ENCODE measurements at regions not wholly inside any gene's neighbourhood (a gene's known extent, or its start where the extent isn't known, plus 50 kb on each side); places are given as distances from the start of the nearest gene placed in this dataset.

GRCh38 chr10:29748109-29748650 lies 113.4 kb upstream of the SVIL start:
- Histone ChIP-seq H2BK12ac (ENCODE audit: insufficient read length, low read depth, low read length) (no peak overlapping the region), H3K18ac (ENCODE audit: insufficient read length, low read depth, low read length) (no peak overlapping the region), H3K4ac (ENCODE audit: low read depth, low read length) (no peak overlapping the region), H3K23ac (ENCODE audit: insufficient read length, low read depth, low read length) (no peak overlapping the region), H3K4me1 (ENCODE audit: insufficient read depth, low read length) (no peaks in the 10 kb centered on the region), H4K8ac (replicated peaks; ENCODE audit: insufficient read length, low read depth, low read length) (no peak overlapping the region), H3K27ac (ENCODE audit: insufficient read length, low read depth, low read length) (no peak overlapping the region), H2BK5ac (ENCODE audit: insufficient read length, low read length) (no peak overlapping the region), H3K27me3 (ENCODE audit: insufficient read depth, low read length) (no peaks in the 10 kb centered on the region; the same call in 1 of the 2 replicates), H4K20me1 (ENCODE audit: control insufficient read depth, insufficient read depth, insufficient read length) (no peaks in the 10 kb centered on the region), H3K79me2 (ENCODE audit: insufficient read depth, low read length) (no peaks in the 10 kb centered on the region), H3T11ph (ENCODE audit: low read length) (no peak overlapping the region), H3K4me2 (ENCODE audit: insufficient read depth, insufficient read length, low read length) (no peak overlapping the region), H3K14ac (ENCODE audit: insufficient read depth, low read length) (no peak overlapping the region), H2BK20ac (ENCODE audit: low read depth, low read length, poor library complexity, severe bottlenecking) (no peak overlapping the region), H2BK120ac (ENCODE audit: low read depth, low read length, poor library complexity, severe bottlenecking) (no peak overlapping the region), H3K79me1 (ENCODE audit: insufficient read depth, low read depth, low read length, poor library complexity, severe bottlenecking) (no peaks in the 10 kb centered on the region), H2AK5ac (ENCODE audit: insufficient read length, low read length) (no peak overlapping the region), H3K9ac (ENCODE audit: extremely low read depth, insufficient read length, low read length) (no peak overlapping the region), H4K5ac (ENCODE audit: insufficient read length, low read depth, low read length) (no peak overlapping the region), H2BK15ac (ENCODE audit: low read depth, low read length) (no peak overlapping the region), H2AFZ (ENCODE audit: low read length) (no peak overlapping the region), H3K9me3 (ENCODE audit: control insufficient read depth, low read depth, low read length) (no peaks in the 10 kb centered on the region), H3K23me2 (ENCODE audit: insufficient read length, low read depth, low read length, poor library complexity, severe bottlenecking) (no peaks in the 10 kb centered on the region), H4K91ac (ENCODE audit: insufficient read length, low read depth, low read length) (no peak overlapping the region), H3K56ac (ENCODE audit: insufficient read length, low read depth, low read length) (no peak overlapping the region)
- no peaks in the 10 kb centered on the region for H3K4me1 Mint-ChIP-seq
- no peaks in the 10 kb centered on the region for H3K36me3 Mint-ChIP-seq (ENCODE audit: insufficient read depth in 1 of 3, low read depth in 3 of 3)
- no peak for DNase-seq
- peaks cover 5% of the 10 kb centered on the region for H3K27me3 Mint-ChIP-seq (ENCODE audit: low read depth)
- H3K27ac Mint-ChIP-seq = no peak overlapping the region
- TF ChIP-seq, protein P1, sequence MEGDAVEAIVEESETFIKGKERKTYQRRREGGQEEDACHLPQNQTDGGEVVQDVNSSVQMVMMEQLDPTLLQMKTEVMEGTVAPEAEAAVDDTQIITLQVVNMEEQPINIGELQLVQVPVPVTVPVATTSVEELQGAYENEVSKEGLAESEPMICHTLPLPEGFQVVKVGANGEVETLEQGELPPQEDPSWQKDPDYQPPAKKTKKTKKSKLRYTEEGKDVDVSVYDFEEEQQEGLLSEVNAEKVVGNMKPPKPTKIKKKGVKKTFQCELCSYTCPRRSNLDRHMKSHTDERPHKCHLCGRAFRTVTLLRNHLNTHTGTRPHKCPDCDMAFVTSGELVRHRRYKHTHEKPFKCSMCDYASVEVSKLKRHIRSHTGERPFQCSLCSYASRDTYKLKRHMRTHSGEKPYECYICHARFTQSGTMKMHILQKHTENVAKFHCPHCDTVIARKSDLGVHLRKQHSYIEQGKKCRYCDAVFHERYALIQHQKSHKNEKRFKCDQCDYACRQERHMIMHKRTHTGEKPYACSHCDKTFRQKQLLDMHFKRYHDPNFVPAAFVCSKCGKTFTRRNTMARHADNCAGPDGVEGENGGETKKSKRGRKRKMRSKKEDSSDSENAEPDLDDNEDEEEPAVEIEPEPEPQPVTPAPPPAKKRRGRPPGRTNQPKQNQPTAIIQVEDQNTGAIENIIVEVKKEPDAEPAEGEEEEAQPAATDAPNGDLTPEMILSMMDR (conservative IDR thresholded peaks at IDR 0.05) = no peak
- H3K4me3 Mint-ChIP-seq = no peak overlapping the region
- H3K9me3 Mint-ChIP-seq = no peaks in the 10 kb centered on the region
- no CpG with 5 or more reads among the region's 3 CpGs for WGBS (ENCODE audit: extremely low coverage, insufficient read length, low lambda C conversion rate)
